Effector memory CD8-positive, alpha-beta T cell (primary cell): ENCODE measurements at regions not wholly inside any gene's neighbourhood (a gene's known extent, or its start where the extent isn't known, plus 50 kb on each side); places are given as distances from the start of the nearest gene placed in this dataset.
"Not testable (repeated sequence)": the region's sequence is repeated elsewhere in the genome, so short reads cannot be mapped to it uniquely, and the experiment has no call there.

Experiments used
- ATAC-seq: fragments of 150-1000 bp; cut with Tn5 transposase; replicated peaks from 2 replicates; pipeline ENCODE4 v1.10.0; 2021; ENCODE audit warnings: mild to moderate bottlenecking, moderate library complexity
- DNase-seq, 3 experiments: peaks; one replicate each; pipeline ENCODE4 v3.0.0; 2021
- H3K27ac Mint-ChIP-seq, 2 donors: one replicate each; pipeline ENCODE4 v1.8.0; 2022; ENCODE audit warnings: mild to moderate bottlenecking in 2 of 2, mixed read lengths in 2 of 2, moderate library complexity in 2 of 2
- H3K27me3 Mint-ChIP-seq, 2 donors: one replicate each; pipeline ENCODE4 v1.8.0; 2022; ENCODE audit warnings: mixed read lengths in 2 of 2
- H3K36me3 Mint-ChIP-seq: one replicate; pipeline ENCODE4 v1.8.0; 2022; ENCODE audit warnings: mild to moderate bottlenecking, moderate library complexity, mixed read lengths; ENCODE audit not compliant: insufficient read depth
- H3K4me1 Mint-ChIP-seq, 2 donors: one replicate each; pipeline ENCODE4 v1.8.0; 2022; ENCODE audit warnings: low read depth in 2 of 2, mixed read lengths in 2 of 2
- H3K4me3 Mint-ChIP-seq, 2 donors: one replicate each; pipeline ENCODE4 v1.8.0; 2022; ENCODE audit warnings: mild to moderate bottlenecking in 2 of 2, mixed read lengths in 2 of 2, moderate library complexity in 2 of 2
- H3K9me3 Mint-ChIP-seq, 2 donors: one replicate each; pipeline ENCODE4 v1.8.0; 2022; ENCODE audit warnings: mixed read lengths in 2 of 2

DNA sequence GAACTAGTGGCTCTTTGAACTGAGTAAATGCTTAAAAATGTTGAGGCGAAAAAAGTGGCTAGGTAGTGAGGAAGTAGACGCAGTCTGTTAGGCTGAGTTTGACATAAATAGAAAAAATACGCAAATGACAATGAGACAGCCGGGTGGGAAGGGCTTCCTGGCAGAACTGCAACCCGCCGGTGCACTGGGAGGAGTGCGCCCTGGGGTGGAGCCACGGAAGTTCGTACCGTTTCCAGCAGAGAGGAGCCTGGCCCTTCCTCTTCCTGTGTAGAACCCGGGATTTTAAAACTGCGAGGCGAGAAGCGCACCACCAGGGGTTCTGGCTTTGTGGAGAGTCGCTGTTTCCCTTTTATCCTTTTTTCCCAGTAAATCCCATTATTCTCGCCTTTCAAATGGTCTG, 602.6 kb downstream of the PYDC2 start:
- Mint-ChIP-seq H3K4me3 (no peak overlapping the region), H3K27me3 (no peaks in the 10 kb centered on the region), H3K27ac (no peak overlapping the region), H3K4me1 (no peaks in the 10 kb centered on the region), H3K9me3 (peaks cover 7 to 8% of the 10 kb centered on the region in 2 donors), H3K36me3 (no peaks in the 10 kb centered on the region)
- DNase-seq, result no peak
- no peak for ATAC-seq

GRCh38 chr3:192064959-192065358, 604.0 kb downstream of the PYDC2 start:
- Mint-ChIP-seq H3K27me3 (no peaks in the 10 kb centered on the region), H3K9me3 (peaks cover 7 to 9% of the 10 kb centered on the region in 2 donors), H3K4me1 (no peaks in the 10 kb centered on the region), H3K4me3 (no peak overlapping the region), H3K27ac (no peak overlapping the region), H3K36me3 (no peaks in the 10 kb centered on the region)
- no peak for DNase-seq
- ATAC-seq, result no peak

- not testable (repeated sequence) for H3K36me3 Mint-ChIP-seq, H3K4me1 Mint-ChIP-seq, ATAC-seq, H3K4me3 Mint-ChIP-seq, H3K27ac Mint-ChIP-seq, H3K27me3 Mint-ChIP-seq, DNase-seq
- peaks cover 7 to 12% of the 10 kb centered on the region in 2 donors for H3K9me3 Mint-ChIP-seq
These were observed 605.3 kb downstream of the PYDC2 start for GRCh38 chr3:192066253-192066652.

DNA sequence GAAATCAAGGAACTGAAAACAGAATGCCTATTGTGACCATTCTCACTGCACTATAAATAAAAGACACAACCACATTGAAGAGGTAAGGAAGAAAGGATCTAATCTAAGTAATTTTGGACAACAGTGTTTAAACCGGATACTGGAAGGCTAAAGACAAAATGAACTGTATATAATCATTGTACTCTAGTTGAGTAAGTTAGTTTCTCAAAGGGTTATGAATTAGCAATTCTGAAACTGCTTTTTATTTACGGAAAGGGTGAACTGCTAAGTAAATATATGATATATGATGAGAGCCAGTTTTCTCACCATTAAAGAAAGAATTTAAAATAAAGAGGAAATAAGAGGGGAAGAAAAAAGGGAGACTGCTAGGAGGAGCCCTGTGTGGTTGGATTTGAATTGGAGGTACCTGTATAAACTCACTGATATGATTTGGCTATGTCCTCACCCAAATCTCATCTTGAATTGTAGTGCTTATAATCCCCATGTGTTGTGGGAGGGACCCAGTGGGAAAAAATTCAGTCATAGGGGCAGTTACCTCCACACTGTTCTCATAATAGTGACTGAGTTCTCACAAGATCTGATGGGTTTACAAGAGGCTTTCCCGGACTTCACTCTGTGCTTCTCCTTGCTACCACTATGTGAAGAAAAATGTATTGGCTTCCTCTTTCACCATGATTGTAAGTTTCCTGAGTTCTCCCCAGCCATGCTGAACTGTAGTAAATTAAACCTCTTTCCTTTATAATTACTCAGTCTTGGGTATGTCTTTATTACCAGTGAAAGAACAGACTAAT, 607.7 kb downstream of the PYDC2 start:
- DNase-seq (no peak), ATAC-seq (no peak)
- Mint-ChIP-seq H3K27ac (no peak overlapping the region), H3K27me3 (no peaks in the 10 kb centered on the region), H3K4me1 (no peaks in the 10 kb centered on the region), H3K36me3 (no peaks in the 10 kb centered on the region), H3K4me3 (no peak overlapping the region), H3K9me3 (peaks cover 16 to 18% of the 10 kb centered on the region in 2 donors)

- DNase-seq, result no peak
- Mint-ChIP-seq H3K36me3 (no peaks in the 10 kb centered on the region), H3K27me3 (no peaks in the 10 kb centered on the region), H3K4me1 (no peaks in the 10 kb centered on the region), H3K9me3 (peaks cover 22 to 51% of the 10 kb centered on the region in 2 donors), H3K4me3 (no peak overlapping the region), H3K27ac (no peak overlapping the region)
- ATAC-seq, result no peak
These were observed 617.0 kb downstream of the PYDC2 start for GRCh38 chr3:192077795-192078497.

GRCh38 chr3:192079098-192079497, 618.1 kb downstream of the PYDC2 start:
- no peaks in the 10 kb centered on the region for H3K27me3 Mint-ChIP-seq
- no peaks in the 10 kb centered on the region for H3K36me3 Mint-ChIP-seq
- H3K4me3 Mint-ChIP-seq, result no peak overlapping the region
- DNase-seq, result no peak
- H3K27ac Mint-ChIP-seq, result no peak overlapping the region
- no peaks in the 10 kb centered on the region for H3K4me1 Mint-ChIP-seq
- peaks cover 20 to 46% of the 10 kb centered on the region in 2 donors for H3K9me3 Mint-ChIP-seq
- no peak for ATAC-seq

DNA sequence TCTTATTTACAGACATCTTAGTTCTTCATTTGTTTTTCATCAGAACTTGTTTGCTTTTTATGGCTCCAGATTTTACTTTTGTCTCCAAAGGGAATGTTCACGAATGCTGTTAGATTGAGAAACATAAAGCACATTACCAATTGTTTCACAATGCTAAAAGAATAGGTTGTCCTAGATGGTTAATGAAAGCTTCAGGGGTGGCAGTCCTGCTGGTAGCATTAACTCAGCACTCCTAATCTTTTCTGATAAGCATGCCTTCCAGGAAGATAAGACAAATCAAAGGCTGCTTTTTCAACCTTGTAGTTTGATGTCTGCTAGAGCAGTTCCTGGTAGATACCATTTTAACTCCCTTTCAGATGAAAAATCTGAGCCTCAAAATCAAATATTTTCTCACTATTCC, 619.4 kb downstream of the PYDC2 start:
- H3K27me3 Mint-ChIP-seq, result no peaks in the 10 kb centered on the region
- ATAC-seq, result no peak
- no peak overlapping the region for H3K27ac Mint-ChIP-seq
- no peaks in the 10 kb centered on the region for H3K4me1 Mint-ChIP-seq
- no peak for DNase-seq
- H3K9me3 Mint-ChIP-seq, result peaks cover 16 to 46% of the 10 kb centered on the region in 2 donors
- no peaks in the 10 kb centered on the region for H3K36me3 Mint-ChIP-seq
- H3K4me3 Mint-ChIP-seq, result no peak overlapping the region

- no peak overlapping the region for H3K4me3 Mint-ChIP-seq
- H3K36me3 Mint-ChIP-seq, result no peaks in the 10 kb centered on the region
- no peaks in the 10 kb centered on the region for H3K4me1 Mint-ChIP-seq
- H3K9me3 Mint-ChIP-seq, result peaks cover 9 to 43% of the 10 kb centered on the region in 2 donors
- no peak for DNase-seq
- H3K27me3 Mint-ChIP-seq, result no peaks in the 10 kb centered on the region
- no peak for ATAC-seq
- H3K27ac Mint-ChIP-seq, result no peak overlapping the region
These were observed 622.0 kb downstream of the PYDC2 start for GRCh38 chr3:192082730-192083660.
